ENCODE measurements at regions not wholly inside any gene's neighbourhood (a gene's known extent, or its start where the extent isn't known, plus 50 kb on each side); places are given as distances from the start of the nearest gene placed in this dataset.
"Not testable (repeated sequence)": the region's sequence is repeated elsewhere in the genome, so short reads cannot be mapped to it uniquely, and the experiment has no call there.

DNA sequence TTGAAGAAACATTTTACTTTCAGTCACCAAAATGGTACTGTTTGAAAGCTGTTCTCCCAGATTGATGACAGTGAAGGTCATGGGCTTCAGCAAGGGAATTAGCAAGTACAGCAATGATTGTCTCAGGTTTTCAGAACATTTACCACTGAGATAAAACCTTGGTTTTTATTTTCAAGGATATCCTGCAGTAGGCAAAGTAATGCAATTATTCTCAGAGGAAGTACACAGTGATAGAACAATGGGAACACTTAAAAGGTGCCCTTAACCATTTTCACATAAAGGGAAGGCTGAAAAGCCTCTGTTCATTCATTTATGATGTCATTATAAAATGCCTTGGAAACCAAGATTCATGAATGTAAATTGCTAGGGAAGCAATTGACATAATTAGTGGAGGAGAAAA is 471.8 kb upstream of the ACO1 start:
- TF ChIP-seq, protein P1, sequence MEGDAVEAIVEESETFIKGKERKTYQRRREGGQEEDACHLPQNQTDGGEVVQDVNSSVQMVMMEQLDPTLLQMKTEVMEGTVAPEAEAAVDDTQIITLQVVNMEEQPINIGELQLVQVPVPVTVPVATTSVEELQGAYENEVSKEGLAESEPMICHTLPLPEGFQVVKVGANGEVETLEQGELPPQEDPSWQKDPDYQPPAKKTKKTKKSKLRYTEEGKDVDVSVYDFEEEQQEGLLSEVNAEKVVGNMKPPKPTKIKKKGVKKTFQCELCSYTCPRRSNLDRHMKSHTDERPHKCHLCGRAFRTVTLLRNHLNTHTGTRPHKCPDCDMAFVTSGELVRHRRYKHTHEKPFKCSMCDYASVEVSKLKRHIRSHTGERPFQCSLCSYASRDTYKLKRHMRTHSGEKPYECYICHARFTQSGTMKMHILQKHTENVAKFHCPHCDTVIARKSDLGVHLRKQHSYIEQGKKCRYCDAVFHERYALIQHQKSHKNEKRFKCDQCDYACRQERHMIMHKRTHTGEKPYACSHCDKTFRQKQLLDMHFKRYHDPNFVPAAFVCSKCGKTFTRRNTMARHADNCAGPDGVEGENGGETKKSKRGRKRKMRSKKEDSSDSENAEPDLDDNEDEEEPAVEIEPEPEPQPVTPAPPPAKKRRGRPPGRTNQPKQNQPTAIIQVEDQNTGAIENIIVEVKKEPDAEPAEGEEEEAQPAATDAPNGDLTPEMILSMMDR (IDR thresholded peaks at IDR 0.05; ENCODE audit: borderline replicate concordance, insufficient read depth, low read depth, low read length) = no peak
- no peak overlapping the region for H3K4me3 ChIP-seq (ENCODE audit: low read depth, low read length)

GRCh38 chr9:31916591-31917241 is 467.7 kb upstream of the ACO1 start:
- TF ChIP-seq, protein P1 (IDR thresholded peaks at IDR 0.05; ENCODE audit: borderline replicate concordance, insufficient read depth, low read depth, low read length) = no peak

DNA sequence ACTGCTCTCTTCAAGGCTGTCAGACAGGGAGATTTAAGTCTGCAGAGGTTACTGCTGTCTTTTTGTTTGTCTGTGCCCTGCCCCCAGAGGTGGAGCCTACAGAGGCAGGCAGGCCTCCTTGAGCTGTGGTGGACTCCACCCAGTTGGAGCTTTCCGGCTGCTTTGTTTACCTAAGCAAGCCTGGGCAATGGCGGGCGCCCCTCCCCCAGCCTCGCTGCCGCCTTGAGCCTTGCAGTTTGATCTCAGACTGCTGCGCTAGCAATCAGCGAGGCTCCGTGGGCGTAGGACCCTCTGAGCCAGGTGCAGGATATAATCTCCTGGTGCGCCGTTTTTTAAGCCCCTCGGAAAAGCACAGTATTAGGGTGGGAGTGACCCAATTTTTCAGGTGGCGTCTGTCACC is 446.7 kb upstream of the ACO1 start:
- H3K4me3 ChIP-seq (ENCODE audit: low read depth, low read length) = not testable (repeated sequence)

More at GRCh38 chr9:31916591-31917241, 467.7 kb upstream of the ACO1 start:
- H3K4me3 ChIP-seq (ENCODE audit: low read depth, low read length) = no peak overlapping the region

- TF ChIP-seq, protein P1 (IDR thresholded peaks at IDR 0.05; ENCODE audit: borderline replicate concordance, insufficient read depth, low read depth, low read length) = no peak
- H3K4me3 ChIP-seq (ENCODE audit: low read depth, low read length) = no peak overlapping the region
These were observed 433.7 kb upstream of the ACO1 start for GRCh38 chr9:31950756-31951155.

- TF ChIP-seq, protein P1 (IDR thresholded peaks at IDR 0.05; ENCODE audit: borderline replicate concordance, insufficient read depth, low read depth, low read length) = no peak
- H3K4me3 ChIP-seq (ENCODE audit: low read depth, low read length) = no peak overlapping the region
These were observed 425.9 kb upstream of the ACO1 start for GRCh38 chr9:31958572-31958971.

DNA sequence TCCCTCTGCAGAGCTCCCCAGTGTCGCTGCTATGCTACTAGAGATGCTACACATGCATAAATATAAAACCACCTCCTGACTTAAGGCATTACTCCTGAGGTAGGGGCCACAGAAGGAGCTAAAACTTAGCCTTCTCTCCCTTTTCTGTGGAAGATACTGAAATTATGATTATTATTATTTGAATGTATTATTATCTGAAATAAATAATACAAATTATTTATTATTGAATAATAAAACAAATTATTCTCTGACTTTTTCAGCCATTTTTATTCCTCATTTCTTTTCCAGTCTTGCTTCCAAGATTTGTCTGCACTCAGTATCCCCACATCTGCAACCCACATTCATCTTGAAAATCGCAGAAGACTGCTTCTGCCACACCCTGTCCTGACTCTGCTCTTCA is 414.9 kb upstream of the ACO1 start:
- H3K4me3 ChIP-seq (ENCODE audit: low read depth, low read length) = no peak overlapping the region
- TF ChIP-seq, protein P1 (IDR thresholded peaks at IDR 0.05; ENCODE audit: borderline replicate concordance, insufficient read depth, low read depth, low read length) = no peak

DNA sequence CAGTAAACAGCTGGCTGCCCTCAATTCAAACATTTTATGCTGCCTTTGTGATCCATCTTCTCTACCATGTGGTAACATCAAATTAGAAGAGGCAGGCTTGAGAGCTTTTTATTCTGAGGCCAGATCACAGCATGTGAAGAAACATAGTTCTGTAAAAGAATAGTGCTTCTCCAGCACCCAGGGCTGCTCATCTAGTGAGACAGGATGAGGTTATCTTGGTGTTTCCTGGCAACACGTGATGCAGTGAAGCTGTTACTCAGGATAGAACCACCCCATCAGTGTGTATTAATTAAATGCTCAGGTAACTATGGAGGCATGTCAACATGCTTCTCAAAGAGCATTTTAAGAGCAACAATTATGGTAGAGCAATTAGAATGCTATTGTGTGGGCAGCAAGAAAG is 400.5 kb upstream of the ACO1 start:
- TF ChIP-seq, protein P1 (IDR thresholded peaks at IDR 0.05; ENCODE audit: borderline replicate concordance, insufficient read depth, low read depth, low read length) = no peak

More for the DNA sequence above, 400.5 kb upstream of the ACO1 start:
- H3K4me3 ChIP-seq (ENCODE audit: low read depth, low read length) = no peak overlapping the region

Measured in GM12875 (cell line).